Ovary (tissue), 7 donors: ENCODE measurements at regions not wholly inside any gene's neighbourhood (a gene's known extent, or its start where the extent isn't known, plus 50 kb on each side); places are given as distances from the start of the nearest gene placed in this dataset.

Experiments used
- DNase-seq, 5 donors: peaks; one replicate each; pipeline ENCODE4 v3.0.0-alpha.2; 2019 to 2020
- H3K27ac ChIP-seq, 2 donors: fragments of 200-600 bp; one replicate each; pipeline versions ENCODE4 v1.5.1 to v1.8.0; 2019 to 2022
- H3K27me3 ChIP-seq: fragments of 200-600 bp; one replicate; pipeline ENCODE4 v1.8.0; 2022
- H3K36me3 ChIP-seq: fragments of 200-600 bp; sonication (generic); one replicate; pipeline ENCODE4 v1.5.1; 2019
- H3K4me1 ChIP-seq: one replicate; pipeline ENCODE4 v1.8.1; 2013; ENCODE audit warnings: mild to moderate bottlenecking, moderate library complexity; ENCODE audit not compliant: insufficient read depth
- H3K4me3 ChIP-seq: fragments of 200-600 bp; sonication (generic); one replicate; pipeline ENCODE4 v1.5.1; 2017
- H3K9me3 ChIP-seq, 2 donors: fragments of 200-600 bp in 1 of 2; sonication (generic) in 1 of 2; one replicate each; pipeline versions ENCODE4 v1.5.1 to v1.8.1; 2013 to 2019; ENCODE audit warnings: mild to moderate bottlenecking in 1 of 2, moderate library complexity in 1 of 2
- CTCF ChIP-seq, 3 donors: fragments of 450-650 bp in 2 of 3; fragments of 200-600 bp in 1 of 3; IDR thresholded peaks; one replicate each; pipeline versions ENCODE4 v1.5.1 to v1.8.0; 2016 to 2022; ENCODE audit warnings: antibody characterized with exemption in 3 of 3, mild to moderate bottlenecking in 1 of 3
- EP300 ChIP-seq: sonication (generic); formaldehyde crosslinking; IDR thresholded peaks from one replicate; pipeline ENCODE4 v1.6.1; 2017; ENCODE audit warnings: antibody characterized with exemption
- POLR2A ChIP-seq: fragments of 450-650 bp; IDR thresholded peaks from one replicate; pipeline ENCODE4 v1.6.1; 2017; ENCODE audit warnings: antibody characterized with exemption, mild to moderate bottlenecking, moderate library complexity
- WGBS, 3 donors: extraction: QIAGEN DNeasy Blood & Tissue Kit in 1 of 3; methylation state at CpG; one replicate each; pipeline versions ENCODE4 v1.1.5 to v1.1.7; 2013 to 2017; 5-methylcytosine and 5-hydroxymethylcytosine counted together
- intact Hi-C, 4 donors: fragments of 100-400 bp; cut with DNase I; formaldehyde crosslinking; loops; one replicate each; pipeline versions ENCODE4 v1.11.0 to v1.15.1; 2022 to 2023
- donor health status: DM: no; HTN: no; CAD: no; lungs with moderate emphysema.
- donor health status: DM: no; HTN: no; CAD: no.
- donor health status: Bipolar disorder and iron deficiency.
- donor health status: DM: no; HTN: no; CAD: no.
- donor health status: DM: yes; HTN: yes; CAD: no.

DNA sequence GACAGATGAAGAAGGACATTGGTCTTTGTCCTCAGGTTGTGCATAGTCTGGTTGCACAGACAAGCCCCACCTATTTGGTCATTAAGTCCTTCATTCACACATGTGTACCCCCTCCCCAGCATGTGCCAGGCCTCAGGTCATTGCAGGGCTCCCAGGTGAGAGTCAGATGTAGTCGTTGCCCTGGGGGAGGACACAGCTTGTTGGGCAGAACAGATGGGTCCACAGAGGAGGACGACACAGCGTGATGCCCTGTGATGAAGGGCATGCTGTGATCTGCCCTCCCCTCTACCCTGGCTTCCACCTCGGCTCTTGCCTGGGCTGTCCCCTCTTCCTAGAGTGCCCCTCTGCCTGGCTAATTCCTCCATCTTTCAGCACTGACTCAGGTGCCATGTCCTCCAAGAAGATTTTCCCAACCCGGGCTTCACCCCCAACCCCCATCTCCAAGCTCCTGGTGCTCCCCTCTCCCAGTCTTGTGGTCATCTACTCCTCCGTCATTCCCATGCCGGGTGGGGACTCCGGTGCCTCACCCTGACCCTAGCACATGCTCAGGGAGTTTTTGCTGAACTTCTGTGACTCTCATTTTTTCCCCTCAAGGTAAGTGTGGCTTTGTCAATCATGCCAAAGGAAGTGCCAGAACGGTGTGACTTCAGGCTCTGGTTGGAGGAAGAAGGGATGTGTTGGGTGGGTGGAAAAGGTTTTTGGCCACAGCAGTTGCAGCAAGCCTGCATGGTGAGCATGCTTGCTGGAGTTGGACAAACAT, 220.5 kb downstream of the FOXD2 start:
- no peaks in the 10 kb centered on the region for H3K27me3 ChIP-seq
- TF ChIP-seq POLR2A = no peak
- no peak for TF ChIP-seq EP300
- no peak for TF ChIP-seq CTCF (IDR thresholded peaks at IDR 0.05)
- no peaks in the 10 kb centered on the region for H3K36me3 ChIP-seq
- H3K27ac ChIP-seq = no peak overlapping the region
- H3K9me3 ChIP-seq = no peaks in the 10 kb centered on the region
- no peak for DNase-seq
- WGBS, 3 donors = 76 to 83% (median 82%) methylated on average over 9 of the region's 9 CpGs
- H3K4me1 ChIP-seq = no peaks in the 10 kb centered on the region
- intact Hi-C loops = no loop called here
- H3K4me3 ChIP-seq = no peak overlapping the region

DNA sequence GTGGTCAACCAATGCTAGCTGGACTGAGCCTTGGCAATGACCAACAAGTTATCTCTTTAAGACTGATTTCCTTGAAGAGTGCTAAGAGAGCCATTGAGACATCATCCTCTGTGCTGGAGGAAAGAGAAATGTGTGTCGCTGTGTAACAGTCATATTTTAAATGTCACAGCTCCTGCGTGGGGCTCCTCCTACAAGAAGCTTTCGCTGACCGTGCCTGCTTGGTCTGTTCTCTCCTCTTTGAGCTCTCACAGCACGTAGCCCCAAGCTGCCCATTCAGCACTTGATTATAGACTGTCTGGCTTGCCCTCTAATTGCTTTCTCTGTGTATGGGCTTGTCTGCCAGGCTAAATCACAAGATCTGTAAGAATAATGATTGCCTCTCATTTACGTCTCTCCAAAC, 221.3 kb downstream of the FOXD2 start:
- Histone ChIP-seq H3K27me3 (no peaks in the 10 kb centered on the region), H3K27ac (no peak overlapping the region), H3K36me3 (no peaks in the 10 kb centered on the region), H3K4me1 (no peaks in the 10 kb centered on the region), H3K9me3 (no peaks in the 10 kb centered on the region), H3K4me3 (no peak overlapping the region)
- TF ChIP-seq CTCF (IDR thresholded peaks at IDR 0.05) = no peak
- no peak for TF ChIP-seq EP300
- TF ChIP-seq POLR2A = no peak
- intact Hi-C loops = no loop called here
- 40 to 56% (median 51%) methylated on average over 6 of the region's 6 CpGs for WGBS, 3 donors
- DNase-seq = no peak

DNA sequence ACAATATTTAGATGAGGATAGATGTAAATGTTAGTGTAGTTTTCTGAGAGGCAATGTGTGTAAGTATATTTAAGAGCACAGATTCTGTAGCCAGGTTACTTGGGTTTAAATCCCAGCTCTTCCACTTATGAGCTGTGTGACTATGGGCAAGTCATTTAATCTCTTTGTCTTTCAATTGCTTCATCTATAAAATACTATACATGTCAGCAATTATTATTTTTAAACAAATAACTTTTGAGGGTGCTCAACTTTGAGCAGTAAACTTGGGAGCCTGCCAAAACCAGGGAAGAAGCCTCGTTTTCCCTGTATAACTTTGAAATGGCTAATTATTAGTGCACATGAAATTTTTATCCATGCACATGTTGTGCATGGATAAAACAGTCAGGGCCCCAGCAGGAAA, 222.8 kb downstream of the FOXD2 start:
- H3K27ac ChIP-seq = no peak overlapping the region
- WGBS, 3 donors = 10 to 30% (median 20%) methylated on average over 1 of the region's 1 CpG
- no peaks in the 10 kb centered on the region for H3K4me1 ChIP-seq
- H3K36me3 ChIP-seq = no peaks in the 10 kb centered on the region
- DNase-seq = no peak
- no peak overlapping the region for H3K4me3 ChIP-seq
- intact Hi-C loops = no loop called here
- TF ChIP-seq POLR2A (no peak), CTCF (IDR thresholded peaks at IDR 0.05) (no peak), EP300 (no peak)
- no peaks in the 10 kb centered on the region for H3K9me3 ChIP-seq
- no peaks in the 10 kb centered on the region for H3K27me3 ChIP-seq

- Histone ChIP-seq H3K27ac (no peak overlapping the region), H3K9me3 (no peaks in the 10 kb centered on the region), H3K4me1 (no peaks in the 10 kb centered on the region), H3K4me3 (no peak overlapping the region), H3K36me3 (no peaks in the 10 kb centered on the region), H3K27me3 (no peaks in the 10 kb centered on the region)
- no peak for TF ChIP-seq EP300
- TF ChIP-seq CTCF (IDR thresholded peaks at IDR 0.05) = no peak
- TF ChIP-seq POLR2A = no peak
- no peak for DNase-seq
- intact Hi-C loops = no loop called here
- 27 to 53% (median 29%) methylated on average over 6 of the region's 6 CpGs for whole genome bisulfite sequencing, 3 donors
Measured at GRCh38 chr1:47661040-47661439, 223.2 kb downstream of the FOXD2 start.
